ENCODE measurements at regions not wholly inside any gene's neighbourhood (a gene's known extent, or its start where the extent isn't known, plus 50 kb on each side); places are given as distances from the start of the nearest gene placed in this dataset.
"Not testable (repeated sequence)": the region's sequence is repeated elsewhere in the genome, so short reads cannot be mapped to it uniquely, and the experiment has no call there.

DNA sequence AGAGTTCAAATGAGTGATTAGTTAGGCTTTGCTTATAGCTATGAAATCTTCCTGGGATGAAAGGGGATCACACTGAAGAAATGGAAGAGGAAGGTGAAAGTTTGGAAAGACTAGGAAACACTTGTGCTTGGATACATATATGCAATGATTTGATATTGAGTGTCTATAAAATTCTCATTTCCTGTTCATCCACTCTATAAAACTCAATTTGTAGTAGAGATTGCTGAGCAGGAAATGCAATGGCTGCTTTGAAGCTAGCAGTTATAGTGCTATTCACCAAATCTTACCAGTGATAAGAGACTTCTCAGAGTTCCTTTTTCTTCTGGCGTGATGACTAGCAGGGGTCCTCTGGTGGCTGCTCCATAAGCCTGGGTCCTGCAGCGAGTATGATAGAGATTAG is 128.1 kb upstream of the HPF1 start:
- DNase-seq: no peak

DNA sequence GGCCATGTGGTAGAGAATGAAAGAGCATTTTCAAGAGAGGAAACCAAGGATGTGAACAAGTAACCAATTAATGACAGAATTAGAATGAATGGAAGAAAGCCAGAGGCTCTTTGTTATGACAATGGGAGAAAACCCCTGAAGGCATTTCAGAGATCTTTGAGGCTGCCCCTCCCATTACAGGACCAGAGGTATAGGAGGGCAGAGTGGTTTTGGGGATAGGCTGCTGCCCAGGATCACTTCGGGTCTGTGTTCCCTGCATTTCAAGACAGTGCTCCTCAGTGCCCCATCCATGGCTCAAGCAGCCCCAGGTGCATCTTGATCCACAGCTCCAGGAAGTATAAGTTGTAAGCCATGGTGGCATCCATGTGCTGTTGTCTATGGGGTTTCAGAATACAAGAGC is 124.0 kb upstream of the HPF1 start:
- no peak for DNase-seq

DNA sequence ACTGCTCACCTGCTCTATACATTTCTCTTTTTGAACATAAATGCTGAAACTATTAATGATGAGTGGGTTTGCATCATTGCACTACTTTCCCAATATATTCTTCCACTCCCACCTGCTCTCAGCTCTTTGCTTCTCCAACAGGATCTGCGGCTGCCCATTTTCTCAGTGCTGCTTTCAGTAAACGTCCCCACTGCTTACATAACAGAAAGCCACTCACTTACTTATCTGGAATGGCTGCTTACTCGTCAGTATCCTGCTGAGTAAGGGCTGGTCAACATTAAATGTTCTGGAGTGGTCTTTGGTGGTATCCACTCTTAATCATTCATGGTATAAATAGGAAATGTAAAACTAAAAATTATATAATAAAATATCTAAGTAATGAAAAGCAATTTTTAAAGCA is 112.8 kb upstream of the HPF1 start:
- DNase-seq: no peak

DNA sequence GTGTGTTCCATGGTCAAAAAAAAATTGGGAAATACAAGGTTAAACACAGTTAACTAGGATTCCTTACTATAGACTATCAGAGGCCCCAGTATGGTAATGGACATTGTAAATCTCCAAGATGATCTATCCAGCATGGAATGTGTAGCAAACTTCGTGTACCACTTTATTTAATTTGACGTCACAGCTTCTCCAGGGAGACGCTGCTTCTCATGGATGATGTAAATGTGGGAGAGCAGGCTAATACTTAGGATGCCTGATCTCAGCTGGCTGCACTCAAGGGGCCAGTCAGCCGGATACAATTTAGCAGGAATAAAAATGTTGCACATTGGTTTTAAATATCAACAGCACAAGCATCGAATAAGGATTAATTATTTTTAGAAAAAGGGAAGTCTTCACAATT is 111.7 kb upstream of the HPF1 start:
- DNase-seq: no peak

DNA sequence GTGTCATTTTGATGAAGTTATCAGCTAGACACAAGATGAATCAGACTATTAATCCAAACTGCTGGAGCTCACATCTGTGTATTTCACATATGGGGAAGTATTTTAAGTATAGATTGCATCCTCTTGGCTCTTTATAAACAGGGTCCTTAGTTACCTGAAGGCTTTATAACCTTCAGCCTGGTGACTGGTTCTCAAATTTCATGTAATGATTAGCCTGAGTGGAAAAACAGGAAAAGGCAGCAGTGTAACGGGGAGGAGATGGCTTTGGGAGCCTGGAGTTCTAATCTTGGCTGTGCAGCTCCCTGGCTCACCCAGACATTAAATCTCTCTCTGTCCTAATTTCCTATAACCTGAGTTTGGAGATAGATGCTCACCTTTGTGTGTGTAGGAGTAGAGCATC is 103.8 kb upstream of the HPF1 start:
- DNase-seq: no peak

DNA sequence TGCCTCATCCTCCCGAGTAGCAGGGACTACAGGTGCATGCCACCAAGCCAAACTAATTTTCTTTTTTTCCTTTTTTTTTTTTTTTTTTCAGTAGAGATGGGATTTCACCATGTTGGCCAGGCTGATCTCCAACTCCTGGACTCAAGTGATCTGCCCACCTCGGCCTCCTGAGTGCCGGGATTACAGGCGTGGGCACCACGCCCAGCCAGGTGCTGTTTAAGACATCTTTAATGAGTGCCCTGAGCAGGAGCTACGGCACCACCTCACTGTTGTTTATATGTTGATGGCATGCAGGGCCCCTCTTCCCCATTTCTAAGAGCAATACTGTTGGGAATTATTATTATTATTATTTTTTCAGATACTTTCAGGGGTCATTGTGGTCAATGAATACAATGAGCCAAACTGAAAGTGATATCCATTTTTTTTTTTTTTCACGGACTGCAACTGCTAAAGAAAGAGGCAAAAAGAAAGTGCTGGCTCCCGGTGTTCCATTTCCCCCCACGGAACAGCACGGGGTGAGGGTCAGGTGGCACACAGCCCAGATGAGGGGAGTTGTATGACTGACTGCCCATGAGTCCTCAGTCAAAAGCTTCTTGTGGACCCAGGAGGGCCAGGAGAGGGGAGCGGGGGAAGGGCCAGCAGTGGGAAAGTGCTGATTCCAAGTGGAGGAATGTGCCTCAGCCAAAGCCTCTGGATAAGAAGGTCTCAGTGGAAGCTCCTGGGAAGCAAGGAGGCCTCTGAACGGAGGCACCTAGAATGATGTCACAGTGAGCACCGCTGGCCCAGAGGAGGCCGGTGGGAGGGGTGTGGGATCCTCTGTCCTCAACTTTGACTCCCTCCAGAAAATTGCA is 101.8 kb upstream of the HPF1 start:
- DNase-seq: no peak

DNA sequence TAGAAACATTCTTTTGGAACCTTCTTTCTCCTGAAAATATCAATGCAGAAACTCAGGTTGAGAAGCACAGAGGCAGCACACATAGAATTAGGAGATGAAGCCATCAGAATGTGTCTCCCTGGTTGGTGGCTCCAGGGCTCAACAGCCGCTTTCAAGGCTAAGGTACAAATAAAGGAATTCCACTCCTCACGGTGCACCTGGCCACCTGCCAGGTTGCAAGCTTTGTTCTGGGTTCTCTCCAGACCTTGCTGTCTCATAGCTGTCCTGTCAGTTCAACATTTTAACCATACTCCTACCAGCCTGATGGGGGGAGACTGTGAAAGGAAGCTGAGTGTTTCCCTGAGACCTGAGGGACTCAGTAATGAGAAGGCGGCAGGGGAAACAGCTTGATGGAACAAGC is 96.3 kb upstream of the HPF1 start:
- DNase-seq: no peak

DNA sequence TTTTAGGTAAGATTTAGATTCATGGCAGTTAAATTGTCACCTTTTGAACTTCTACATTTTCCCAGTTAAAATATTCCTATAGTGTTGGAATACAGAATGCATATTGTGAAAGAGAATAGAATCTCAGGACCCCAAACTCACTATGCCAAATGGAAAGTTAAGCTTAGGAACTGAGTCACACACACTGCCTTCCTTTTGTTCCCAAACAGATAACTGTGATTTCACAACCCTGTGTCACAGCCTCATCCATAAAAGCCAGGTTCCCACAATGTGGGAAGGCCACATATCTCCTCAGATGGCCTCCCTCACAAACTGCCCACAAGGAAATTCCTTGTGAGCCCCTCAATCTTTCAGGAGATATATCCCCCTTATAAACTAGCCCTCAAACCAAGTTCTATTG is 94.7 kb upstream of the HPF1 start:
- no peak for DNase-seq

DNA sequence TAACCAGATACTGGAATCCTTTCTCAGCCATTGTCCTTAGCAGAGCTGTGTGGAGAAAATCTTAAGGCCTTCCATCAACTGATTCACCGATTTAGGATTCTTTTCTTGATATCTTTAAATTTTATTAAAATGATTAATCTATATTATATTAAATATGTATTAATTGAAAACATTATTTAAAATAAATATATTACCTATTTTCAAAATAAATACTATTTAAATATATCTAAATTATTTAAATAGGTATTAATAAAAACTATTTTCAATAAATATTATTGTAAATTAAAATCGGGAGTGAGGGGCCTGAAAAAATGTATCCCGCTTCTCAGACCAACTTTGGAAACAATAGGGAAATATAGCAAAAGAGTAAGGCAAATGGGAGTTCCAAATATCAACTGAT is 94.0 kb upstream of the HPF1 start:
- no peak for DNase-seq

DNA sequence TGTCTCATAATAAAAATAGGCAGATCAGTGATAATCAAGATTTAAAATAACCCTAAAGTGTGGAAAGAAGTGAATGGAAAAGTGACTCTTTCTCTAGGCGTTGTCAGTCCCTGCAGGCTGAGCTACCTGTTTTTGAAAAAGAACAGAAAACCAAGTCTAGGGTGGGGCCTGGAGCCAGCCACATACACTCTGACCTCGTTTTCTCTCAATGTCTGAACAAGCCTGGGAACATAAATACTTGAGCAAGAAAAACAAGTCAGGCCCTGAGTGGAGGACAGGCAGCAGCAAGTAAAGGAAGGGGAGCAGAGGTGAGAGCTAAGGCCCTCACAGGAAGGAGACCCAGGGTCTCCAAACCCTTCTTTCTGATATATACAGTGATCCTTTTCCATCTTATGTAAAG is 91.7 kb upstream of the HPF1 start:
- DNase-seq: no peak

DNA sequence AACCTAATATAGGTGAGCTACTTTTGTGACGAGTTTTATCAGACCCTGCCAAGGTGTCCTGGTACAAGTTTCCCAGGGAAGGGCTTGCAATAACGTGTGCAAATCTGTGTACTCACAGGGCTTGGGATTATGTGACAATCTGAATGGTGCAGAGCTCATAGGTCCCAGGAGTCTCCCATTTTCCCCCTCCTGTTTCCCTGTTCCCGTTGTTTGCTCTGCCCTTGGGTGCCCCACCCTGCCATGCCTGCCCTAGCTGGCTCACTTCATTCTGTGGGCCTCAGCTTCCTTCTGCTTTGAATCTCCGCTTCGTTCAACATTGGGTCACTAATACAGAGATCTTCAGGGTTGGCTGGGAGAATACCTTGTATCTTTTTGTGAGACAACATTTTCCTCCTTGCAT is 90.3 kb upstream of the HPF1 start:
- DNase-seq: no peak

DNA sequence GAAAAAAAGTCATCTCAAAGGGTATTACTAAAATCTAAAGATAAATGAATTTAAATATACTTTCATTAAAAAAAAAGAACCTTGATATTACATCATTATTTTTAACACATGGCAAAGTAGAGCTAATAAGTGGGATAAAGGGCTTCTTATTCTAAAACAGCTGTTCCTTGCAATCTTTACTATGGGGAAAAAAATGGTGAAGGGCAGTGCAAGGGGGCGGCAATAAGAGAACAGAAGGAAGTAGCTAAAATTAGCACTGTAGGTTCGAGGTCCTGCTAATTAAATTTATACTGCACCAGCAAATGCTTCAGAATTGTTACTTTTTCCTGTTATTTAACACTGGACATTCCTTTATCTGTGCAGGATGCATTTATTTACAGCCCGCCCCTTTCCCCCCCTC is 89.4 kb upstream of the HPF1 start:
- no peak for DNase-seq

DNA sequence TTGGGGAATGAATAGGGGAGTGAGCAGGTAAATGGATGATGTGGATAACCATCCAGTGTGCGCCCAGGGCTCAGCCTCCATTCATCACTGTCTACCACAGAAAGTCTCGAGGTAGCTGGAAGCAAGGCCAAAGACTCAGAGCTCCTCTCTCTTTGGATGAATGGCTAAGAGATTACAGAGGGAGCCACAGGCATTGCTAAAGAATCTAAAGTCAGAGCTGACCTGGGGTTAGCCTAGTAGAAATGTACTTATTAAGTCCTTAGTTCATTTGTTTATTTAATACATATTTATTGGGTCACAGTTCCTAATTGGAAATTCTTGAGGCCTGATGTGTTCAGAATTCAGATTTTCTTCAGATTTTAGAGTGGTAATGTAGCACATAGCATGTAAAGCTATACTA is 88.7 kb upstream of the HPF1 start:
- DNase-seq: no peak

DNA sequence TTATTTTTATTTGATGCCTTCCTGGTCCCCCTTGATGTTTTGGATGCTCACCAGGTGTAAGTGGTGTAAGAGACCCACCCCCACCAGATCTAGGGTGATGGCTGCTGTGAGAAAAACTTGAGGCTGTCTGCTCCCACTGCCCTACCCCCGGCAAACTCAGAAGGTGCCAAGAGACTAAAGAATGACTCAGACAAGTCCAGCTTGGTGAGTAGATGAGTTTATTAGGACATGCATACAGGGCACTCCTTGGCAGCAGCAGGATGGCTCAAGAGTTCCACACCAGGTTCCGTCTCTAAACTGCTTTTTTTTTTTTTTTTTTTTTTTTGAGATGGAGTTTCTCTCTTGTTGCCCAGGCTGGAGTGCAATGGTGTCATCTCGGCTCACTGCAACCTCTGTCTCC is 84.0 kb upstream of the HPF1 start:
- DNase-seq: no peak

DNA sequence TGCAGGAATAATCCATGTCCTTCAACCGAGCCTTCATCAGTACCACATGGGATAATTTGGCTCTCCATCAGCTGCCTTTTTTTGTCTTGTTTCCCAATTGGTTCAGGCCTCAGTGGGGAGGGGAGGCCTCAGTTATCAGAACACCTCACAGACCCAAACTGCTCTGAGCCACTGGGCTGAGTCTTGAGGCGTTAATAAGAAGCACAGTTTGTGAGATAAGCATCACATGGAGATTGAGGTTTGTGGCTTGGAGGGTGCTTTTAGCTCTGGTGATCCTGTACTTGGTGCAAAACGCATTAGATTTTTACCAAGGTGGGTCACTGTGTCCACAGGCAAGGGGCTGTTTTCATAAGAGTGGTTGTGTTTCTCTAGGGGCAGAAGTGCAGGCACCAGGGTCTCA is 82.8 kb upstream of the HPF1 start:
- no peak for DNase-seq

DNA sequence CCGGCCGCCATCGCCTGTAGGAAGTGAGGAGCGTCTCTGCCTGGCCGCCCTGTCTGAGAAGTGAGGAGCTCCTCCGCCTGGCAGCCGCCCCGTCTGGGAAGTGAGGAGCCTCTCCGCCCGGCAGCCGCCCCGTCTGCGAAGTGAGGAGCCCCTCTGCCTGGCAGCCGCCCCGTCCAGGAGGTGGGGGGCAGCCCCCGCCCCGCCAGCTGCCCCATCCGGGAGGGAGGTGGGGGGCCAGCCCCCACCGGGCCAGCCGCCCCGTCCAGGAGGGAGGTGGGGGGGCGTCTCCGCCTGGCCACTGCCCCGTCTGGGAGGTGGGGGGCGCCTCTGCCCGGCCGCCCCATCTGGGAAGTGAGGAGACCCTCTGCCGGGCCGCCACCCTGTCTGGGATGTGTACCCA is 70.6 kb upstream of the HPF1 start:
- not testable (repeated sequence) for DNase-seq

DNA sequence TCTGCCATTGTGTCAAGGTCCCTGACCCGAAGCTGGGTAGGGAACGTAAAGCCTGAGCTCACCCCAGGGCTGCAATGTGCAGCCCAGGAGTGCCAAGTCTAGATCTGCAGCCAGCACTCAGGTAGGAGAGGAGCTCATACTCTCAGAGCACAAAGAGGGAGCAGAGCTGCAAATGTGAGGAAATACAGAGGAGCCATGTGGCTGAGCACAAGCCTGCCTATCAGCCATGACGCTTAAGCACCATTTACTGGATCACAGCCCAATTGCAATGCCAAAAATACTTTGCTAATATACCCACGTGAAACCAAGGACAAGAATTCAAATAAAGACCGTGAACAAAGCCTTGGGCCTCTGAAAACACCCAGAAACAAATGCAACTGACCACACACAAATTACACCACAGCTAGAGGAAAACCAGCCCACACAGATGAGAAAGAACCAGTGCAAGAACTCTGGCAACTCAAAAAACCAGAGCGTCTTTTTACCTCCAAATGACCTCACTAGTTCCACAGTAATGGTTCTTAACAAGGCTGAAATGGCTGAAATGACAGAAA is 69.0 kb upstream of the HPF1 start:
- DNase-seq: no peak

DNA sequence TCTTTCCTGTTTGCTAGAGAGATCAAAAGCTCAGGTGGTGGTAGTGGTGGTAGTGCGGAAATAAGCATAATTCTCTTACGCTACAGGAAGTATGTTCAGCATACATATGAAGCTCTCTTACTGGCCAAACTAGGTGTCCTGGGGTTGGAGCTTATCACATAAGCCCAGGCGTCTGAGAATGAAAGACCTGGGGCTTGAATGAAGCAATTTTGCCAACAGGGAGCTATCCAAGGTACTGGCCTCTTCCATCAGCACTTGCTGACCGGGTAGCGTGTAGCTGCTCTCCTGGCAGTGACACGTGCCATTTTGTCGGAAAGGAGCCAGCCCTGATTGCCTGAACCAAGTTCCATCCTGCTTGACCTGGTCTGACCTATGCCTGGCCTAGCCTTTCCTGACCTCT is 65.9 kb upstream of the HPF1 start:
- DNase-seq: peak; percentile 90

DNA sequence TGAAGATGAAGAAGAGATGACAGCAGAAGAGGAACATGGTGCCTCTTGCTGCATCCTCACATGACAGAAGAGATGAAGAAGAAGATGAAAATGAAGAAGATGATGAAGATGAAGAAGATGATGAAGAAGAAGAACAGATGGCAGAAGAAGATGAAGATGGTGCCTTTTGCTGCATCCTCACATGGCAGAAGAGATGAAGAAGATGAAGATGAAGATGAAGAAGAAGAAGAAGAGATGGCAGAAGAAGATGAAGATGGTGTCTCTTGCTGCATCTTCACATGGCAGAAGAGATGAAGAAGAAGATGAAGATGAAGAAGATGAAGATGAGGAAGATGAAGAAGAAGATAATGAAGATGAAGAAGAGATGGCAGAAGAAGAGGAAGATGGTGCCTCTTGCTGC is 63.7 kb upstream of the HPF1 start:
- no peak for DNase-seq

DNA sequence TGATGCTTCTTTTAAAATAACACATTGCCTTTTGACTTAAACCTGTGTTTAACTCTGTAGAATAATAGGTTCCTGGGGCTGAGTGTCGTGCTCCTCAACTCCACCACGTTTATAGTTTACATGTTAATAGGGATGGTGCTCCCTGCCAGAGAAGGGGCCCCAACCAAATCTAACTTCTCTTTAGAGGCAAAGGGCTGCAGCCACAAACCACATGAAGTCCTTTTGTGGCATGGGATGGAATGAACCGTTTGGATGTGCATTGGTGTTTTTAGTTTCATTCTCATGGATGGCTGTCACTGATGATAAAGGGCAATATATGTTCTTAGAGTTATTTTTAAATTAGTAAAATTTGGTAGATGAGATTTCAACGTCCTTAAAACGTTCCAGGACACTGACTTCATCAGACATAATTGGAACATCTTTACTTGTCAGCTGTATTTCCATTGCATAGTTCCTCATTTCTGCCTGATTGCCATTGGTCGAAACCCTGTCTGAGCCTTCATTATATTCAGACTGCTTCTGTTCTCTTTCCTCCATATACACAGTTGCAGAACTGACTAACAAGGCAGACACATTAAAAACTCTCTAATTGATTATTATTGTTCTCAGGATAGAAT is 60.4 kb upstream of the HPF1 start:
- DNase-seq: peak; percentile 25

DNA sequence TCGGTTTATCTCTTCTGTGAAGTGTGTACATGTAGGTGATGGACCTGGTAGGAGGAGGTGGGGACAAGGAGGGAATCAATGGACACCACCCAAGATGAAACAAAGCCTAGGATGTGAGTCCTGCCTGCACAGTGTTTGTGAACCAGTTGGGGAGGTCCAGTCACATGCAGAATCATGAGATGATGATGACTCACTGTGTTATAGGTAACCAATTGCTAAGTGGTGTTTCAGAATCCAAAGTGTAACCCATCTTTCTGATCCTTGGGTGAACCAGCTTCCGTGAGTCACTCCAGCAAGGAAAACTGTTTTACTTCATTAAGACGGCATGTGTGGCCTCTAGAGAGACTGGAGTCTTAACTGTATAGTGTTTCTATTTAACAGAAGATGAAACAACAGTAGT is 57.9 kb upstream of the HPF1 start:
- no peak for DNase-seq

DNA sequence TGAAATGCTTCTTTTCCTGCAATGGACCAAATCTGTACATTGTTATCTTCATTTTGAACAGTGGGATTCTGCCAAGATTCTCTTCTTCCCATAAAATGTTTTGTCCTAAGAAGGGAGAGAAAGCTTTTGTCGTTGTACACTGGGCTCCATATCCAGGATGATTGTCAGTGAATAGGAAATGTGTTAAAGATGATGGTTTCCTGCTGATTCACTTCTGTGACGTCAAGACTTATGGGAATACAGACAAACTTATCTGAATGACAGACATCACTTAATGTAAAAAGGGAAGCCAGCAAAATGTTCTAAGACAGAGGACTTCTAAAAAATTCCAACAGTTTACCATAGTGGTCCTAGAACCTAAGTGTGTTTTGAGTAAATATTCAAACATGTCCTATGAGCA is 53.7 kb upstream of the HPF1 start:
- no peak for DNase-seq

DNA sequence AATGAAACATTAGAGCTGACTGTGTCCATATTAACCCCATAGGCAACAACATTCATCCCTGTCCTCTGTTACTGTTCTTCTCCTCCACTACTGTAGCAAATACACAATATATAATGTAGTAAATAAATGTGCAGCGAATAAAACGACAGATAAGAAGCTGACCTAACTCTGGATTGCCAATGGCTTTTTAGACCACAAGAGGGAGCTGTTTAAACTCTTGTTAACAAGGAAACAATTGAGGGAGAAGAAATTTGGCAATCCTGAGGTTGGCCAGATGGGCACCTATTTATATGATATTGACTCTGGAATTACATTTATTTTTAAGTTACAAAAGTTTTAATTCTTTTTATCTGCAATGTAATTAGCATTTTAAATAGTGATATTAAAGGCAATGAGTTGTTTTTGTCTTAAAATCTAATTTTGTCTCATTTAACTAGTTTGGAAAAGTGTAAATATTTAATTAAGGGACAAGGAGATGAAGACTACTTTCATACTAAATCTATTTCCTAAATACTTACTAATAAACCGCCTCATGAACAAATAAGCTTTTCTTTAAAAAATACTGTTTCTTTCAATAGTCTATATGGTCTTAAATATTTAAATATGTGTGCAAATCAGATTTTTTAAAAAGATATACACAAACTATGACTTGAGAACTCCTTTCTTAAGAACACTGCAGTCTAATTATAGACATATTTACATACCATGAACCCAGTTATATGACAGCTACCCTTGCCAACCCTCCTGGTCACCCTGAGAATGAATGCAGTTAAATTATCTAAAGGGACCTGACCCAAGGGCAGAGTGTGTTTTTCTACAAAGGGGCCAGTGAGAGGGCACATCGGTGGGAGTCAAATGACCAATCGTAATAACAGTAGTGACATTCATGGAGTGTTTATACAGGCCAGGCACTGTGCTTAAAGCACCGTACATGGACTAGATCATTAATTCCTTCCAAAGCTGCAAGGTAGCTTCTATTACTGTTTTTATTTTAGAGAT is 52.9 kb upstream of the HPF1 start:
- peak; percentile 95 for DNase-seq
